HG03439 (cell line): ENCODE measurements at regions not wholly inside any gene's neighbourhood (a gene's known extent, or its start where the extent isn't known, plus 50 kb on each side); places are given as distances from the start of the nearest gene placed in this dataset.
"Not testable (repeated sequence)": the region's sequence is repeated elsewhere in the genome, so short reads cannot be mapped to it uniquely, and the experiment has no call there.

Experiments used
- ATAC-seq: cut with Tn5 transposase; IDR thresholded peaks from one replicate; pipeline ENCODE4 v1.9.1; 2021; ENCODE audit warnings: mild to moderate bottlenecking, moderate library complexity; ENCODE audit not compliant: unreplicated experiment

DNA sequence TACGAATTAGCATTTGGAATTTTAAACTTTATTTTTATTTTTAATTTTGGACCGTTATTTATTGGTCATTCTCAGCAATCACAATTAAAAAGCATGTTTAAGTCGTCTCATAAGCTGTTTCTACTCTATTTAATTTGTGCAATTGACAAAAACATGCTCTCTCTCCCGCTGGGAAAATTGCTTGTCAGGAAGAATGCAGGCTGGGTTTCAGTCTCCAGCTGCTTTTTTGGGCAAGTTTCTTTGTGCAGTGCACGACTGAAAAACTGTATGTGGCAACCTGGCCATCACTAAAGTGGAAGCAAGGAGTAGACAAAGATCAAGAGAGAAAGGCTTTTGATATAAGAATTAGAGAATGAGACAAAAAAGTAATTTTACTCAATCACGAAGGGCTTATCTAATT lies 941.5 kb upstream of the MDGA2 start:
- no peak for ATAC-seq

DNA sequence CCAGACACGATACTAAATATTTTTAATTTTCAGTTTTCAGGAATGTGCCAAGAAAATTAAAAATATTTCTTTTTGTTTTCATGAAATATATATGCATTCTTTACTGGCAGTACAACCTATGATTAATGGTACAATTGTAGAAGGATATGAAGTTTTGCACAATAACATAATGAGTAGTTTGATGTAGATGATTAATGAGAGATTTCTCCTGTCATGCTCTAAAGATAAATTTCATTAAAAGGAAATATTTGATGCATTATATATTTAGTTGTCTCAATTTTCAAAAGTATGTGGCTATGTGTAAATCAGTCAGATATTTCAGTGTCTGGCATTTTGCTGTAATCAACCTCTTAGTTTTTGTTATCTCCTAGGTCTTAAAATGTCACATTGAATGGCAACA lies 940.2 kb upstream of the MDGA2 start:
- no peak for ATAC-seq

DNA sequence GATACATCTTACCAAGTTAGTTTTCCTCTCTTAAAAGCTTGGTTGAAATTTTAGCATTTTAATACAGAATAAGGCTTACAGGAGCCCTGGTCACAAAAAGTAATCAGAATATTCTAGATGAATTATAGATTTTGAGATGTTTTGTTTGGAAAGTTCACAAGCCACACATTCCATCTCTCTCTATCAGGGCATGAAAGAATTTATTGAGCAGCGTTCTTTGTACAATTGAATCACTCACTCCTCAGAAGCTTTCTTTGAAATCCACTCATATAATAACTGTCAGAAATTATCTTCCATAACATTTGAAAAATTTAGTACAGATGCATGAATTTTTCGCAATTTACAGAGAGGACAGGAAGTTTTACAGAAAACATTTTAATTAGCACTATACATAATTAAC lies 938.6 kb upstream of the MDGA2 start:
- no peak for ATAC-seq

DNA sequence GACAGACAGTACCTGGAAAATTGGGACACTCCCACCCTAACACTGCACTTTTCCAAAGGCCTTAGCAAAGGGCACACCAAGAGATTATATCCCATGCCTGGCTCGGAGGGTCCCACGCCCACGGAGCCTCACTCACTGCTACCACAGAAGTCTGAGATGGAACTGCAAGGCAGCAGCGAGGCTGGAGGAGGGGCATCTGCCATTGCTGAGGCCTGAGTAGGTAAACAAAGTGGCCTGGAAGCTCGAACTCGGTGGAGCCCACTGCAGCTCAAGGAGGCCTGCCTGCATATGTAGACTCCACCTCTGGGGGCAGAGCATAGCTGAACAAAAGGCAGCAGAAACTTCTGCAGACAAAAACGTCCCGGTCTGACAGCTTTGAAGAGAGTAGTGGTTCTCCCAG lies 931.6 kb upstream of the MDGA2 start:
- not testable (repeated sequence) for ATAC-seq

DNA sequence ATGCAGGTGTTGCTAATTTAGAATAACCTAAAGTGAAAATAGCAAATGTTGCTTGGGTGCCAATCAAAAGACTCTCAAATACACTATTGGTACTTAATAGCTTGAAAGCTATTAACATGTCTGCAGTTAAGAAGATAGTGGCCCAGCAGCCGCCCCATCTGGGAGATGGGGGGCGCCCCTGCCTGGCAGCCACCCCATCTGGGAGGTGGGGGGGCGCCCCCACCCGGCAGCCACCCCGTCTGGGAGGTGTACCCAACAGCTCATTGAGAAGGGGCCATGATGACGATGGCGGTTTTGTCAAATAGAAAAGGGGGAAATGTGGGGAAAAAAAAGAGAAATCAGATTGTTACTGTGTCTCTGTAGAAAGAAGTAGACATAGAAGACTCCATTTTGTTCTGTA lies 923.1 kb upstream of the MDGA2 start:
- ATAC-seq = no peak

DNA sequence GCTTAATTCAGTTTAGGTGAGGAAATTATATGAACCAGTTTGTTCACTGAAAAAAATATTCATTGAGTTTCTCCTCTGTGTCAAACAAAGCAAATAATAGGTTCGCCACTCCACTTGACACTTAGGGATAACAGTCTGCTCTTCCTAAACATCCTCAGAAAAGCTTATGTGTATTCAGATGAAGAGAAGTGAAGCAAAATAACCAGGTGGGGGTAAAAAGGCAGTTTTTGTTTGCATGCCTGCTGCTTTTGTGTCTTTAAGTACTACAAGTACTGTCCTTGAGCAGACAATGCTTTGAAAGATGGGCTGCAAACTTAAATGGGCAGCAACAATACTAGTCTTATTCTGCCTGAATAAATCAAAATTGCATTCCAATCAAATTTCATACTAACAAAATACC lies 910.7 kb upstream of the MDGA2 start:
- ATAC-seq = no peak

DNA sequence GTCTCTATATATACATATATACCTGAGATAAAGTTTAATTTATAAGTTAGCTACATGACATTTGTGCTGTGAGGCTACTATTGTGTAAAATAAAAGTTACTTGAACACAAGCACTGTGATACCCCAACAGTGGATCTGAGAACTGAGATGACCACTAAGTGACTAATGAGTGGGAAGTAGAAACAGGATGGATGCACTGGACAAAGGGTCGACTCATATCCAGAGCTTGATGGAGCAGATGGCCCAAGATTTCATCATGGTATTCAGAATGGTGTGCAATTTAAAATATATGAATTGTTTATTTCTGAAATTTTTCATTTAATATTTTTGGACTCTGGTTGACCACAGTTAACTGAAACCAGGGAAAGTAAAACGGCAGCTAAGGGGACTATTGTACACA lies 908.6 kb upstream of the MDGA2 start:
- no peak for ATAC-seq

DNA sequence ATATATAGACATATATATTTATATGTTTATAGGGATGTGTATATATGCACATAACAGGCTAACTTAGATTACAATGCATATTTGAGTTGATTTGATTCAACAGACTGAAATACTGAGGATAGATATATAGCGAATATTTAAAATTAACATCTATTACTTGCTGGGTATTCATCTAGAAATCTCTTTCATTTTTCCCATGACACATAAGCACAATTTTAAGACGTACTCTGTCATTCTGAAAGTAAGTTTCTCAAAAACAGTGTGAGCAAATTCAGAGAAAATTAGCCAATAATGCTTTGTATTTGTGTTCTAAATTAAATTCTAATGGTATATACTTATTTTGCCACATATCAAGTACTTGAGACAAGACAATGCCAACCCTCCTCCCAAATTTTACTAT lies 907.5 kb upstream of the MDGA2 start:
- peak; percentile 54 for ATAC-seq

DNA sequence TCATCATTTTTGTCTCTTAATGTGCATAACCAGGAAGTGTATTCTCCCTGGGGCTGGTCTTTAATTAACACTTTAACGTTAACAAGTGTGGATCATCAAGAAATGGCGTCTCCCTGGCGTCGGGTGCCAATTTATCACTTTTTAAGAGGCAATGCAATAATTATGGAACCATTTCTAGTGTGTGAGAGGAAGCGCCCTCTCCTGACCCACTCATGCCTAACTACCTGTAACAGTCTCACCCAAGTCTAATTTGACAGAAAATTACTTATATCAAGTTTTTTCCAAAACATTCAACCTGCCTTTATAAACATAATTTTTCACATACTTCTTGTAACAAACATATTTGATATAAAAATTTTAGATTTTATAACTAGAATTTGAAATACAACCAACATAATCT lies 905.3 kb upstream of the MDGA2 start:
- no peak for ATAC-seq

DNA sequence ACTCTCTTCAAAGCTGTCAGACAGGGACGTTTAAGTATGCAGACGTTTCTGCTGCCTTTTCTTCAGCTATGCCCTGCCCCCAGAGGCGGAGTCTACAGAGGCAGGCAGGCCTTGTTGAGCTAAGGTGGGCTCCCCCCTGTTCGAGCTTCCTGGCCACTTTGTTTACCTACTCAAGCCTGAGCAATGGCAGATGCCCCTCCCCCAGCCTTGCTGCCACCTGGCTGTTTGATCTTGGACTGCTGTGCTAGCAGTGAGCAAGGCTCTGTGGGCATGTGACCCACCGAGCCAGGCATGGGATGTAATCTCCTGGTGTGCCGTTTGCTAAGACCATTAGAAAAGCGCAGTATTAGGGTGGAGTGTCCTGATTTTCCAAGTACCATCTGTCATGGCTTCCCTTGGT lies 900.4 kb upstream of the MDGA2 start:
- ATAC-seq = no peak

DNA sequence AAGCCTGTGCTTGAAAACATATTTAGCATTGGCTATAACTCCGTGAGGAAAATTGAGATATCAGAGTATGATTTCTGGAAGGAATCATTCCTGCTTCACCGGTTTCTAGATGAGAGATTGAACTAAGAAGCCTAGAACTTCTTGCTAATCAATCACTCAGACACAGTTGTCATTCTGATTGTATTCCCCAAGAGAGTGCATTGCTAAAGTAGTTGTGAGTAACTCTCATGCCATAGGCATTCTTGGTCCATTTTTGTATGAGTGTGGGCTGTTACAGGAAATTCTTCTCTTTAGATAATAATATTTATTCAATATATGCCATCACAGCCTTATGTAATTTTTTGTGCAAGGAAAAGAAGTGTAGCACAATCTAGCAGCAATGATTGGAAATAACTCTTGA lies 893.3 kb upstream of the MDGA2 start:
- ATAC-seq = no peak

DNA sequence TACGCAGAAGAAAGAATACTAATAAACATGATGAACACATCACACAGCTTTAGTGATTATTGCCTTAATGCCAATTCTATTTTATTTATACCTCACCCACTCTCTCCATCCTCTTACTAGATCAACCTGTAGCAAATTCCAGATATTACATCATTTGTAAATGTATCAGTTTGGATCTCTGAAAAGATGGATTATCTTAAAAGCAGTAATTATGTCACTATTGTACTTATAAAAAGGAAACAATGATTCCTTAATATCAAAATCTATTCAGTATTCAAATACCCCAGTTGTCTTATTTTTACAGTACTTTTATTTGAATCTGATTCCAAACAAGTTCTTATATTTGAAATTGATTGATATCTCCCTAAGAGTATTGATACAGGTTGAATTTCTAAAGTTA lies 892.8 kb upstream of the MDGA2 start:
- no peak for ATAC-seq

DNA sequence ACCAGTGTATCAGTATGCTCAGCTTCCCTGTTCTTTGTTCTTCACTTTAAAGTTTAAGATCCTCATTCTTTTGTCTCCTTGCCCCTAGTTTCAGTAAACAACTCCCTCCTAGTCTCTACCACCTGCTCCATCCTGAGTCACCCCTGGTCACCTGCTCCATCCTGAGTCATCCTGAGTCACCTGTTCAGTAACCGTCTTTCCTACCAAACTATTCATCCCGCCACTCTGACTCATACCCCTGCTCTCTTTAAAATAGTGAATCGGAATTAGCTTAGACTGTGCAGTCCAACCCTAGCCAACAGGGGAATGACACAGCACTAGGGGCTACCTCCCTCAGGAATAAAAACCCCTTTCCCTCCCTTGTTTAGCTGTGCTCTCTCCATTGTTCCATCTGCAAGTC lies 888.1 kb upstream of the MDGA2 start:
- no peak for ATAC-seq

DNA sequence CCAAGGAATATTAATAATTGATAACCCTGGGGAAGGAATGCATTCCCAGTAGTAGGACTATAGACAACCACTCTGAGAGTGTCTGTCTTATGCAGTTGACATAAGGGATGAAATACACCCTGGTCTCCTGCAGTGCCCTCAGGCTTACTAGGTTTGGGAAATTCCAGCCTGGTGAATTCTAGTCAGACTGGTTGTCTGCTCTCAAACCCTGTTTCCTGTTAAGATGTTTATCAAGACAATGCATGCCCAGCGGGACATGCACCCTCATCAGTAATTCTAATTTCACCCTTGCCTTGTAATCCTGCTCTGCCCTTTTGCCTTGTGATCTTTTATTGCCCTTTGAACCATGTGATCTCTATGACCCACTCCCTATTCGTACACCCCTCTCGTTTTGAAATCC lies 886.0 kb upstream of the MDGA2 start:
- not testable (repeated sequence) for ATAC-seq

DNA sequence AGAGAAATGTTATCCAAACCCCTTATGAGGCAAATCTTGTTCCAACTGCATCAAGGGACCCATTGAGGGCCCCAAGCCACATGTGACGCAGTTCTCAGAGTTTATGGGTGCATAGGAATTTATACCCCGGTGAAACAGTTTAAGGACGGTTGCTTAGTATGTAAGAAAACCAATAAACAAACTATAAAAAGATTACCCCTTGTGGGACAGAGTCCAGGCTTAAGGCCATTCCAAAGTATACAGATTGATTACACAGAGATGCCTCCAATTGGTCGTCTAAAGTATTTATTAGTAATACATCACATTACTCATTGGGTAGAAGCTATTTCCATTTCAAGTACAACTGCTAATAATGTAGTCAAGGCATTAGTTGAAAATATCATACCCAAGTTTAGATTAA lies 885.0 kb upstream of the MDGA2 start:
- ATAC-seq = no peak

DNA sequence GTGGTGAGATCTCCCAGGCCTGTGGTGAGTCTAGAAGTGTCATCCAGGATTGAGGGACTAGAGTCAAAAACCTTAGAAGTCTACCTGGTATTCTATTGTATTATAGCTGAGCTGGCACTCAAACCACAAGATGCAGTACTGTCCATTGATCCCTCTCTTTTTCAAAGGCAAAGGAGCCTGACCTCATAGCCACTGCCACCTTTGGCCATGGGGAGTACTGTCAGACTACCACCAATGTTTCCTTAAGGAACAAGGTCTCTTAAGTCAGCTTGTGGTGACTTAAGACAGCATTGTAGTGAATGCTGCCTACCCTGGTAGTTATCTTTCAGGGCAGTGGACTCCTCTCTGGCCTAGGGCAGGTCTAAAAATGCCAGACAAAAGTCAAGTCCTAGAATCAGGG lies 878.0 kb upstream of the MDGA2 start:
- no peak for ATAC-seq

DNA sequence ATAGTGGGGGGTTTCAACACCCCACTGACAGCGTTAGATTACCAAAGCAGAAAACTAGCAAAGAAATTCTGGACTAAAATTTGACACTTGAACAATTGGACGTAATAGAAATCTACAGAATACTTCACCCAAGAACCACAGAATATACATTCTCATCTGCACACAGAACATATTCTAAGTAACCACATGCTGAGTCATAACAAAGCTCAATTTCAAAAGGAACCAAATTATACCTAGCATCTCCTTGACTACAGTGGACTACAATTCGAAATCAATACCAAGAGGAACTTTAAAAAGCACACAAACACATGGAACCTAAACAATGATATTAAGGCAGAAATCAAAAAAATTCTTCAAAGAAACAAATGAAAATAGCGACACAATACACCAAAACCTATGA lies 871.6 kb upstream of the MDGA2 start:
- no peak for ATAC-seq

DNA sequence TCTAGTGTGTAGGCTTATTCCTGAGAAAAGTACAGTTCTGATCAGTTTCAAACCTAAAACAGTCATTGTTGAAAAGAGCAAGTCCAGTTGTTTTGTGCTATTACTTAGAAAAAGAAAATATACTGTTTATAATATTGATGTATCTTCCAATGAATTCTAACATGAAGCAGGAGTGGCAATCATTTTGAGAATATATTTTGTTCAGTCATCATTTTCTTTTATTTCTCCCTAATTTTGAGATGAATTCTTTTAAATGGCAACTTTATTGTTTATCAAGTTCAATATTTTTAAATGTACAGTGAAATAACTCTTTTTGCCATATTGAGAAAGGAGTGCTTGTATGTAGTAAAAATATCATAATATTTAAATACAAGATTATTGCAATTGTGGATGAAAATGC lies 862.2 kb upstream of the MDGA2 start:
- no peak for ATAC-seq

DNA sequence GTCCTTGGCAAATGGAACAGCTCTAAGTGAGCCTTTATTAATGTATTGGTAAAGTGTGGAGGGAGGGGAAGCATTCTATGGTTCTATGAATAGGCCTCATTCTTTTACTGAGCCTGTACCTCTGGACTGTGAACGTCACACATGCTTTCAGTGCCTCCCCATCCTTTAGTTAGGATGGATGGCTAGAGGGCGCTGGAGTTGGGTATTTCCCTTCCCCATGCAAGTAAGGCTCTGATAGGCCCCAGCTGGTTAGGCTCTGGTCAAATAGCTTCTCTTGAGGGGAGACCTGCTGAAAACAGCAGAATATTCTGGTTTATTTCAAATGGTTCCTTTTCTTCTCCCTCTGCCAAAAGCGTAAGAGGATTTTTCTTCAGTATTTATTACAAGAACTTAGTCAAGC lies 860.9 kb upstream of the MDGA2 start:
- ATAC-seq = no peak

DNA sequence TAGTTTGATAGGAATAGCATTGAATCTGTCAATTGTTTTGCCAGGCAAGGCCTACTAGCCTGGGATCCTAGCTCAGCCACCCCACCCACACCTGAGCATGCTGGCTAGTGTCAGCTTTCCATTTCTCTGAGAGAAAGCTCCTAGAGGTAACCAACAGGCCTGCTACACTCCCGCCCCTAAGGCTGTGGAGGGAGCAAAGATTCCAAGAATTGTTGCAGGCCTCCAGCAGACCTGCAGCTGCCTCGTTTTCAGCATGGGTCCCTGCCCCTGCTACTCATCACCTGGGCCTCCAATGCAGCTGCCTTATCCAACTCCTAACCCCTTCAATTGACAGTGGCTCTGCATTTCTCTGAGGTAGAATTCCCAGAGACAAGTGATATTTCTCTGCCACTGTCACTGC lies 852.4 kb upstream of the MDGA2 start:
- no peak for ATAC-seq

DNA sequence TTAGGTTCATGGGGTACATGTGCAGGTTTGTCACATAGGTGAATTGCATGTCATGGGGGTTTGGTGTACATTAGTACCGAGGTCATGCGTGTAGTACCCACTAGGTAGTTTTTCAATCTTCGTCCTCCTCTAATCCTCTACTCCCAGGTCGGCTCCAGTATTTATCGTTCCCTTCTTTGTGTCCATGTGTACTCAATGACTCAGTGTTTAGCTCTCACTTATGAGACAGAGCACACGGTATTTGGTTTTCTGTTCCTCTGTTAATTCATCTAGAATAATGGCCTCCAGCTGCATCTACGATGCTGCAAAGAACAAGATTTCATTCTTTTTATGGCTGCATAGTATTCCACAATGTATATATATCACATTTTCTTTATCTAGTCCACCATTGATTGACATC lies 850.9 kb upstream of the MDGA2 start:
- ATAC-seq = no peak

DNA sequence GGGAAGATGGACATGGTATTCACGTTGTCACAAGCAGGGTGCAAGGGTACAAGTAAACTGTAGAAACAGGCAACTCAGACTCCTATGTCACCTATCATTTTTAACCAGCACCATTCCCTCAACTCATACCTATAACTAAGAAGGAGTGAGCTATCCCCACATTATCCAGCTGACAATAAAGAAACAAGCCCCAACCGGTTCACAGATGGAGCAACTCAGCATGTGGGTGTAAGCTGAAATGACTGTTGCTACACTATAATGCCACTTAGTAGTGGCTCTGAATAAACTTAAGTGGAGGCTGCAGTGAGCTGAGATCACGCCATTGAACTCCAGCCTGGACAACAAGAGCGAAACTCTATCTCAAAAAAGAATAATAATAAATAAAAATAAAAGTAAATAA lies 829.5 kb upstream of the MDGA2 start:
- no peak for ATAC-seq

DNA sequence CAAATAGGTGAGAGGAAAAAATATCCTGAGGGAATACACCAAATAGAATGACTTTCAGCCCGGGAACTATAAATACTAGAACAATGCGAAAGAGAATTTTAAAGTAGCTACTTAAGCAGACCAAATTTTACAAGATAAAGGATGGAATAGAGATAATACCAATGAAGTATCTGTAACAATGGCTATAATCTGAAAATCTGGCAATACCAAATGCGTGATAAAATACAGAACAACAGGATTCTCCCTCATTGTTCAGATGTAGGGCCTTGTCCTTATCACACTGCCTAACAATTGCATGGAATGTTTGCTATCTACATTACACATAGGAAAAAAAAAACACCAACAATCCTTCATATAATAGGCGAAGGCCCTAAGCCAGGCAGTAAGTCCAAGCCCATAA lies 815.4 kb upstream of the MDGA2 start:
- no peak for ATAC-seq

DNA sequence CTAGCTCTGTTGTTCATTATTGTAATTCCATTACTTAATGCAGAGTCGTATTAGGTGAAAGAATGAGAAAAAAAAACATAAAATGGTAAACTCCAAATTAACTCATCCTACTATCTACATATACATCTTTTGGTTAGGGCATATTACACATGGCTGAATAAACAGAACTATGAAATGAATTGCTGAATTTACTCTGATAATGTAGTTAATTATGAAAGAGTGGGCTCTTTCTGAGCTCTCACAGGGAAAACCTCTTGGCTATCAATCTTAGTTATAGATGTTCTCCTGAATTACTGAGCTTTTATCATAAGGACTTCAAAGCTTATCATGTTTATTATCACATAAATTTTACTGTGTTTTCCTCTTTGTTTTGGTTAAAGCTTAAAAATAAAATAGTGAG lies 798.5 kb upstream of the MDGA2 start:
- no peak for ATAC-seq
